DMS53 treated with DMSO at 0.1 percent for 48 hours (cell line): ENCODE measurements at regions not wholly inside any gene's neighbourhood (a gene's known extent, or its start where the extent isn't known, plus 50 kb on each side); places are given as distances from the start of the nearest gene placed in this dataset.
"Not testable (repeated sequence)": the region's sequence is repeated elsewhere in the genome, so short reads cannot be mapped to it uniquely, and the experiment has no call there.

ENCODE experiments used
- DNase-seq: peaks from one replicate; lab custom pipeline; 2025; ENCODE audit not compliant: unreplicated experiment; lab: John Stamatoyannopoulos, UW

- no peak for DNase-seq
Measured at GRCh38 chr4:20196476-20196875, 55.2 kb upstream of the SLIT2 start.

GRCh38 chr4:20195071-20195885, 56.4 kb upstream of the SLIT2 start:
- DNase-seq, result no peak

- DNase-seq, result no peak
Measured at GRCh38 chr4:20194123-20195013, 57.3 kb upstream of the SLIT2 start.

- no peak for DNase-seq
Measured at GRCh38 chr4:20193141-20193936, 58.4 kb upstream of the SLIT2 start.

GRCh38 chr4:20192736-20193135, 59.0 kb upstream of the SLIT2 start:
- peak; percentile 4 for DNase-seq

GRCh38 chr4:20185103-20185502, 66.6 kb upstream of the SLIT2 start:
- DNase-seq, result no peak

- DNase-seq, result not testable (repeated sequence)
Measured at GRCh38 chr4:20183131-20183530, 68.6 kb upstream of the SLIT2 start.

GRCh38 chr4:20181926-20182325, 69.8 kb upstream of the SLIT2 start:
- no peak for DNase-seq

GRCh38 chr4:20180509-20180908, 71.2 kb upstream of the SLIT2 start:
- no peak for DNase-seq

- no peak for DNase-seq
Measured at GRCh38 chr4:20178902-20179576, 72.7 kb upstream of the SLIT2 start.

- no peak for DNase-seq
Measured at GRCh38 chr4:20176881-20177280, 74.8 kb upstream of the SLIT2 start.

- DNase-seq, result no peak
Measured at GRCh38 chr4:20172070-20172760, 79.5 kb upstream of the SLIT2 start.

- no peak for DNase-seq
Measured at GRCh38 chr4:20166544-20166943, 85.2 kb upstream of the SLIT2 start.

GRCh38 chr4:20159516-20159915, 92.2 kb upstream of the SLIT2 start:
- DNase-seq, result no peak

GRCh38 chr4:20158195-20158594, 93.5 kb upstream of the SLIT2 start:
- DNase-seq, result no peak

GRCh38 chr4:20151436-20151835, 100.3 kb upstream of the SLIT2 start:
- no peak for DNase-seq

- DNase-seq, result not testable (repeated sequence)
Measured at GRCh38 chr4:20149143-20149542, 102.6 kb upstream of the SLIT2 start.

GRCh38 chr4:20137176-20137575, 114.5 kb upstream of the SLIT2 start:
- no peak for DNase-seq

GRCh38 chr4:20127626-20128025, 124.1 kb upstream of the SLIT2 start:
- DNase-seq, result no peak

GRCh38 chr4:20126906-20127305, 124.8 kb upstream of the SLIT2 start:
- no peak for DNase-seq
